ENCODE measurements at regions not wholly inside any gene's neighbourhood (a gene's known extent, or its start where the extent isn't known, plus 50 kb on each side); places are given as distances from the start of the nearest gene placed in this dataset.

DNA sequence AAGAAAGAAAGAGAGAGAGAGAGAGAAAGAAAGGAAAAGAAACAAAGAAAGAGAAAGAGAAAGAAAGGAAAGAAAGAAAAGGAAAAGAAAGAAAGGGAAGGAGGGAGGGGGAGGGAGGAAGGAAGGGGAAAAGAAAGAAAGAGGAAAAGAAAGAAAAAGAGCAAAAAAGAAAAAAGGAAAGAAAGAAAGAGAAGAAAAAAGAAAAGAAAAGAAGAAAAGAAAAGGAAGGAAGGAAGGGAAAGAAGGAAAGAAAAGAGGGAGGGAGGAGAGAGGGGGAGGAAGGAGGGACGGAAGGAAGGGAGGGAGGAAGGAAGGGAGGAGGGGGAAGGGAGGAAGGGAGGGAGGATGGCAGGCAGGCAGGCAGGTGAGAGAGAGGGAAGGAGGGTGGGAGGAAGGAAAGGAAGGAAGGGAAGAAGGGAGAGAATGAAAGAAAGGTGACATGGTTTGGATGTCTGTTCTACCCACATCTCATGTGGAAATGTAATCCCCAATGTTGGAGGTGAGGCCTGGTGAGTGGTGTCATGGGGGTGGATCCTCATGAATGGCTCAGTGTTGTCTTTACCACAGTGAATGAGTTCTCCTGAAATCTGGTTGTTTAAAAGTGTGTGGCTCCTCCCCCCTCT, 83.0 kb upstream of the DCLK2 start:
- TF ChIP-seq, protein P1, sequence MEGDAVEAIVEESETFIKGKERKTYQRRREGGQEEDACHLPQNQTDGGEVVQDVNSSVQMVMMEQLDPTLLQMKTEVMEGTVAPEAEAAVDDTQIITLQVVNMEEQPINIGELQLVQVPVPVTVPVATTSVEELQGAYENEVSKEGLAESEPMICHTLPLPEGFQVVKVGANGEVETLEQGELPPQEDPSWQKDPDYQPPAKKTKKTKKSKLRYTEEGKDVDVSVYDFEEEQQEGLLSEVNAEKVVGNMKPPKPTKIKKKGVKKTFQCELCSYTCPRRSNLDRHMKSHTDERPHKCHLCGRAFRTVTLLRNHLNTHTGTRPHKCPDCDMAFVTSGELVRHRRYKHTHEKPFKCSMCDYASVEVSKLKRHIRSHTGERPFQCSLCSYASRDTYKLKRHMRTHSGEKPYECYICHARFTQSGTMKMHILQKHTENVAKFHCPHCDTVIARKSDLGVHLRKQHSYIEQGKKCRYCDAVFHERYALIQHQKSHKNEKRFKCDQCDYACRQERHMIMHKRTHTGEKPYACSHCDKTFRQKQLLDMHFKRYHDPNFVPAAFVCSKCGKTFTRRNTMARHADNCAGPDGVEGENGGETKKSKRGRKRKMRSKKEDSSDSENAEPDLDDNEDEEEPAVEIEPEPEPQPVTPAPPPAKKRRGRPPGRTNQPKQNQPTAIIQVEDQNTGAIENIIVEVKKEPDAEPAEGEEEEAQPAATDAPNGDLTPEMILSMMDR (IDR thresholded peaks at IDR 0.05) = no peak
- TF ChIP-seq POLR2AphosphoS5 (IDR thresholded peaks at IDR 0.05; ENCODE audit: insufficient read depth in 1 of 2, low read depth in 1 of 2) = no peak
- no peak for TF ChIP-seq POLR2A (IDR thresholded peaks at IDR 0.05)
